Spleen (tissue), 11 donors: ENCODE measurements at regions not wholly inside any gene's neighbourhood (a gene's known extent, or its start where the extent isn't known, plus 50 kb on each side); places are given as distances from the start of the nearest gene placed in this dataset.

Experiments used
- DNase-seq: peaks from one replicate; pipeline ENCODE4 v3.0.0-alpha.2; 2020
- H3K27ac ChIP-seq, 8 donors: fragments of 200-600 bp; sonication (generic) in 7 of 8; 1 replicate in 4 of 8; 2 replicates in 4 of 8; pipeline versions ENCODE4 v1.5.0 to v1.8.0; 2016 to 2021; ENCODE audit warnings: inconsistent platforms in 4 of 8, mild to moderate bottlenecking in 4 of 8, moderate library complexity in 1 of 8
- H3K27me3 ChIP-seq, 7 donors: fragments of 200-600 bp; sonication (generic) in 6 of 7; replicated peaks in 1 of 7; 1 replicate in 4 of 7; 2 replicates in 3 of 7; pipeline versions ENCODE4 v1.5.0 to v1.8.0; 2016 to 2021; ENCODE audit warnings: inconsistent platforms in 3 of 7, mild to moderate bottlenecking in 1 of 7
- H3K36me3 ChIP-seq, 6 donors: fragments of 200-600 bp; sonication (generic) in 5 of 6; 1 replicate in 4 of 6; 2 replicates in 2 of 6; pipeline versions ENCODE4 v1.5.0 to v1.8.0; 2016 to 2021; ENCODE audit warnings: inconsistent platforms in 2 of 6
- H3K4me1 ChIP-seq, 6 donors: fragments of 200-600 bp; sonication (generic) in 5 of 6; 1 replicate in 3 of 6; 2 replicates in 3 of 6; pipeline versions ENCODE4 v1.5.0 to v1.8.0; 2016 to 2021; ENCODE audit warnings: inconsistent platforms in 3 of 6
- H3K4me3 ChIP-seq, 8 donors: fragments of 200-600 bp; sonication (generic) in 7 of 8; 1 replicate in 4 of 8; 2 replicates in 4 of 8; pipeline versions ENCODE4 v1.5.0 to v1.8.0; 2016 to 2021; ENCODE audit warnings: inconsistent platforms in 4 of 8, mild to moderate bottlenecking in 4 of 8, moderate library complexity in 2 of 8
- H3K9me3 ChIP-seq, 8 donors: fragments of 200-600 bp; sonication (generic) in 7 of 8; 1 replicate in 4 of 8; 2 replicates in 4 of 8; pipeline versions ENCODE4 v1.5.0 to v1.8.0; 2016 to 2021; ENCODE audit warnings: inconsistent platforms in 4 of 8
- CTCF ChIP-seq, 11 experiments: fragments of 200-600 bp in 7 of 11; fragments of 450-650 bp in 4 of 11; sonication (generic) in 4 of 11; IDR thresholded peaks in 8 of 11; conservative IDR thresholded peaks in 3 of 11; 1 replicate in 7 of 11; 2 replicates in 4 of 11; pipeline versions ENCODE4 v1.4.0 to v1.8.0; 2016 to 2021; ENCODE audit warnings: antibody characterized with exemption in 11 of 11, inconsistent platforms in 4 of 11, mild to moderate bottlenecking in 1 of 11
- POLR2A ChIP-seq, 3 donors: fragments of 450-650 bp; IDR thresholded peaks; one replicate each; pipeline ENCODE4 v1.5.1; 2017; ENCODE audit warnings: antibody characterized with exemption in 3 of 3, mild to moderate bottlenecking in 1 of 3
- POLR2AphosphoS5 ChIP-seq, 3 donors: sonication (generic); formaldehyde crosslinking; IDR thresholded peaks; one replicate each; pipeline ENCODE4 v1.5.1; 2017; ENCODE audit warnings: antibody characterized with exemption in 3 of 3
- WGBS, 5 donors: extraction: QIAGEN DNeasy Blood & Tissue Kit in 3 of 5; methylation state at CpG; one replicate each; pipeline versions ENCODE4 v1.1.5 to v1.1.7; 2013 to 2018; 5-methylcytosine and 5-hydroxymethylcytosine counted together
- intact Hi-C: fragments of 100-400 bp; cut with DNase I; formaldehyde crosslinking; loops from one replicate; pipeline ENCODE4 v1.15.0; 2023; ENCODE audit warnings: low total_unique reads
- donor health status: healthy with polysubstance abuse.
- donor health status: DM: no; HTN: no; CAD: no; lungs with moderate emphysema.
- donor health status: DM: no; HTN: no; CAD: no.
- donor health status: Bipolar disorder and iron deficiency.
- donor health status: healthy.
- donor health status: DM: no; HTN: no; CAD: no.
- donor health status: DM: yes; HTN: yes; CAD: no.

DNA sequence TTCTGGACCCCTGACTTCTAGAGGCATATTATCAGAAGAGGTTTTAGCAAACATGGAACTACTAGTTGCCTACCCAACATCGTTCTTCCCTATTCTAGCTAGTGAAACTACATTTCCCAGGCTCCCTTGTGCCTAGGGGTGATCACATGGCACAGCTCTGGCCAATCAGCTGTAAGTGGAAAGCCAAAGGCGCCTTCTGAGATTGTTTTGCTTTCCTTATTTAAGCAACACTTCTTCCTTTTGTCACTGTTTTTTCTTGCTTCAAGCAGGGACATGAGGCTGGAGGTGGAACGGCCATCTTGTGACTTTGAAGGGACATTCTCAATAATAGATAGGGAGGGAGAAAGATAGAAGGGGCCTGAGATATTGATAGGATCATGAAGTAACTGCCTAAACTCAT, 136.7 kb downstream of the ZNF664 start:
- intact Hi-C loops = no loop called here

GRCh38 chr12:124110372-124110883, 137.4 kb downstream of the ZNF664 start:
- no peak for DNase-seq
- no peak overlapping the region for H3K4me3 ChIP-seq
- WGBS, 5 donors = 93 to 100% (median 97%) methylated on average over 2 of the region's 2 CpGs
- no peaks in the 10 kb centered on the region for H3K27me3 ChIP-seq
- intact Hi-C loops = no loop called here
- H3K36me3 ChIP-seq = no peaks in the 10 kb centered on the region
- H3K27ac ChIP-seq = no peak overlapping the region
- no peaks in the 10 kb centered on the region for H3K4me1 ChIP-seq
- TF ChIP-seq CTCF (IDR thresholded peaks at IDR 0.05 in 8 of 11, conservative IDR thresholded peaks at IDR 0.05 in 3 of 11) = no peak
- TF ChIP-seq POLR2A (IDR thresholded peaks at IDR 0.05) = no peak
- no peak for TF ChIP-seq POLR2AphosphoS5 (IDR thresholded peaks at IDR 0.05)
- H3K9me3 ChIP-seq = peaks cover 0 to 12% (median 0%) of the 10 kb centered on the region in 8 donors

More for the DNA sequence above, 136.7 kb downstream of the ZNF664 start:
- no peak for DNase-seq
- H3K9me3 ChIP-seq = peaks cover 0 to 12% (median 0%) of the 10 kb centered on the region in 8 donors
- no peaks in the 10 kb centered on the region for H3K36me3 ChIP-seq
- WGBS, 5 donors = 56 to 84% (median 65%) methylated on average over 3 of the region's 3 CpGs
- H3K27me3 ChIP-seq = no peaks in the 10 kb centered on the region
- no peak overlapping the region for H3K27ac ChIP-seq
- TF ChIP-seq POLR2A (IDR thresholded peaks at IDR 0.05) = no peak
- no peak for TF ChIP-seq CTCF (IDR thresholded peaks at IDR 0.05 in 8 of 11, conservative IDR thresholded peaks at IDR 0.05 in 3 of 11)
- TF ChIP-seq POLR2AphosphoS5 (IDR thresholded peaks at IDR 0.05) = no peak
- no peaks in the 10 kb centered on the region for H3K4me1 ChIP-seq
- H3K4me3 ChIP-seq = no peak overlapping the region

DNA sequence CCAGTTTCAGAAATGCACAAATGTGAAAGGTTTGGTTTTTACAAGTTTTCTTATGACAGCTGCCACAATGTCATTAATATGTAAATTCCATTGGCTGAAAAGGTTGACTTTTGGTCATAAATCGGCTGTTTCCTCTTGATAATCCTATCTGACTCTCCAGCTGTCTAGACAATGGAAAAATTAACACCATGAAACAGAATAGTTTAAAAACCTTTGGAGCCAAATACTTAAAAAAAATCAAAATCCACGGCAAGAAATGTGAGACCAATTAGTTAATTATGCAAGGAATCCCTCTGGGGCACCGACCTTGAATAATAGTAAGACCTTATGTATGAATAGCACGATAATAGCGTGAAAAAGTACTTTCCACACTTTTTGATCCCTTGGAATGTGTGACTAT, 138.0 kb downstream of the ZNF664 start:
- TF ChIP-seq CTCF (IDR thresholded peaks at IDR 0.05 in 8 of 11, conservative IDR thresholded peaks at IDR 0.05 in 3 of 11) (no peak), POLR2AphosphoS5 (IDR thresholded peaks at IDR 0.05) (no peak), POLR2A (IDR thresholded peaks at IDR 0.05) (no peak)
- WGBS, 5 donors = 57 to 67% (median 59%) methylated on average over 5 of the region's 5 CpGs
- intact Hi-C loops = no loop called here

GRCh38 chr12:124114316-124114715, 141.3 kb downstream of the ZNF664 start:
- H3K4me3 ChIP-seq = no peak overlapping the region
- WGBS, 5 donors = 80 to 91% (median 84%) methylated on average over 2 of the region's 2 CpGs
- H3K27ac ChIP-seq = no peak overlapping the region
- DNase-seq = no peak
- H3K4me1 ChIP-seq = no peaks in the 10 kb centered on the region
- H3K36me3 ChIP-seq = no peaks in the 10 kb centered on the region
- H3K27me3 ChIP-seq = no peaks in the 10 kb centered on the region
- intact Hi-C loops = no loop called here
- TF ChIP-seq POLR2AphosphoS5 (IDR thresholded peaks at IDR 0.05) = no peak
- TF ChIP-seq CTCF (IDR thresholded peaks at IDR 0.05 in 8 of 11, conservative IDR thresholded peaks at IDR 0.05 in 3 of 11) = no peak
- no peak for TF ChIP-seq POLR2A (IDR thresholded peaks at IDR 0.05)
- peaks cover 0 to 10% (median 0%) of the 10 kb centered on the region in 8 donors for H3K9me3 ChIP-seq

More for the DNA sequence above, 138.0 kb downstream of the ZNF664 start:
- H3K9me3 ChIP-seq = peaks cover 0 to 12% (median 0%) of the 10 kb centered on the region in 8 donors
- H3K27me3 ChIP-seq = no peaks in the 10 kb centered on the region
- no peak overlapping the region for H3K4me3 ChIP-seq
- no peaks in the 10 kb centered on the region for H3K4me1 ChIP-seq
- no peak overlapping the region for H3K27ac ChIP-seq
- no peak for DNase-seq
- H3K36me3 ChIP-seq = no peaks in the 10 kb centered on the region
